GM21526 (cell line): ENCODE measurements at regions not wholly inside any gene's neighbourhood (a gene's known extent, or its start where the extent isn't known, plus 50 kb on each side); places are given as distances from the start of the nearest gene placed in this dataset.
"Not testable (repeated sequence)": the region's sequence is repeated elsewhere in the genome, so short reads cannot be mapped to it uniquely, and the experiment has no call there.

Experiments
- ATAC-seq: cut with Tn5 transposase; IDR thresholded peaks from one replicate; pipeline ENCODE4 v1.9.1; 2021; ENCODE audit warnings: moderate library complexity; ENCODE audit not compliant: unreplicated experiment, low FRiP score

- ATAC-seq, result peak; percentile 67
Measured at GRCh38 chr20:25853718-25854388, 157.2 kb upstream of the ZNF337 start.

GRCh38 chr20:25852968-25853717 lies 156.5 kb upstream of the ZNF337 start:
- not testable (repeated sequence) for ATAC-seq

GRCh38 chr20:25850133-25850532 lies 153.5 kb upstream of the ZNF337 start:
- not testable (repeated sequence) for ATAC-seq

- ATAC-seq, result no peak
Measured at GRCh38 chr20:25848222-25848621, 151.6 kb upstream of the ZNF337 start.

GRCh38 chr20:25844640-25845039 lies 148.0 kb upstream of the ZNF337 start:
- not testable (repeated sequence) for ATAC-seq

GRCh38 chr20:25813511-25813910 lies 116.9 kb upstream of the ZNF337 start:
- not testable (repeated sequence) for ATAC-seq

GRCh38 chr20:25798174-25798993 lies 101.7 kb upstream of the ZNF337 start:
- ATAC-seq, result not testable (repeated sequence)

- ATAC-seq, result not testable (repeated sequence)
Measured at GRCh38 chr20:25797062-25797461, 100.4 kb upstream of the ZNF337 start.

GRCh38 chr20:25777241-25777640 lies 80.6 kb upstream of the ZNF337 start:
- not testable (repeated sequence) for ATAC-seq

GRCh38 chr20:25774711-25775110 lies 78.1 kb upstream of the ZNF337 start:
- not testable (repeated sequence) for ATAC-seq

GRCh38 chr20:25774203-25774602 lies 77.5 kb upstream of the ZNF337 start:
- ATAC-seq, result not testable (repeated sequence)

- not testable (repeated sequence) for ATAC-seq
Measured at GRCh38 chr20:25772437-25772836, 75.8 kb upstream of the ZNF337 start.

GRCh38 chr20:25771818-25772217 lies 75.2 kb upstream of the ZNF337 start:
- ATAC-seq, result not testable (repeated sequence)

GRCh38 chr20:25761596-25761995 lies 64.9 kb upstream of the ZNF337 start:
- no peak for ATAC-seq

GRCh38 chr20:25761046-25761445 lies 64.4 kb upstream of the ZNF337 start:
- not testable (repeated sequence) for ATAC-seq

- peak; percentile 80 for ATAC-seq
Measured at GRCh38 chr20:25750765-25751696, 54.4 kb upstream of the ZNF337 start.

GRCh38 chr20:25750220-25750764 lies 53.6 kb upstream of the ZNF337 start:
- no peak for ATAC-seq

- ATAC-seq, result no peak
Measured at GRCh38 chr20:25749649-25750048, 53.0 kb upstream of the ZNF337 start.
